PC-3 (cell line): ENCODE measurements at regions not wholly inside any gene's neighbourhood (a gene's known extent, or its start where the extent isn't known, plus 50 kb on each side); places are given as distances from the start of the nearest gene placed in this dataset.

Experiments used
- ATAC-seq: fragments of 200-7000 bp; cut with Tn5 transposase; 2 replicates; pipeline ENCODE4 v1.9.1; 2020; ENCODE audit warnings: mild to moderate bottlenecking, moderate library complexity
- BruUV-seq: library from RNA; stranded (reverse); fragments of 400-500 nt; replicated peaks from 2 replicates; lab custom pipeline; 2021; lab: Mats Ljungman, UMichigan
- CTCF ChIA-PET: fragments of 300-600 bp; sonication (Branson Sonifier 250); formaldehyde crosslinking; loops from one replicate; lab custom pipeline; 2022; ENCODE audit warnings: antibody characterized with exemption; lab: Charles Lee
- POLR2A ChIA-PET: fragments of 300-600 bp; sonication (Branson Sonifier 250); formaldehyde crosslinking; loops from one replicate; lab custom pipeline; 2022; ENCODE audit warnings: antibody characterized with exemption; ENCODE audit not compliant: unreplicated experiment; lab: Charles Lee
- DNase-seq: peaks from one replicate; pipeline ENCODE4 v3.0.0-alpha.2; 2015
- H2AFZ ChIP-seq: fragments of 300-600 bp; sonication (generic); 2 replicates; pipeline ENCODE4 v1.6.0; 2016; ENCODE audit warnings: antibody characterized with exemption, low read length
- H3F3A ChIP-seq: fragments of 300-600 bp; sonication (generic); one replicate; pipeline ENCODE4 v1.6.0; 2017; ENCODE audit warnings: antibody characterized with exemption, low read length, control low read depth, mild to moderate bottlenecking; ENCODE audit not compliant: unreplicated experiment
- H3K27ac ChIP-seq: fragments of 300-600 bp; sonication (generic); 2 replicates; pipeline ENCODE4 v1.5.1; 2016; ENCODE audit warnings: mild to moderate bottlenecking, low read length
- H3K27me3 ChIP-seq: fragments of 300-600 bp; sonication (generic); 2 replicates; pipeline ENCODE4 v1.6.1; 2016; ENCODE audit warnings: low read length, mixed read lengths
- H3K36me3 ChIP-seq: fragments of 300-600 bp; sonication (generic); 2 replicates; pipeline ENCODE4 v1.6.1; 2016; ENCODE audit warnings: low read depth, mixed run types, low read length, mixed read lengths
- H3K4me1 ChIP-seq: fragments of 300-600 bp; sonication (generic); 2 replicates; pipeline ENCODE4 v1.5.1; 2016; ENCODE audit warnings: low read length; ENCODE audit not compliant: insufficient read depth
- H3K4me2 ChIP-seq: fragments of 300-600 bp; sonication (generic); 2 replicates; pipeline ENCODE4 v1.6.0; 2016; ENCODE audit warnings: low read length
- H3K4me3 ChIP-seq: fragments of 300-600 bp; sonication (generic); 2 replicates; pipeline ENCODE4 v1.5.1; 2016; ENCODE audit warnings: mild to moderate bottlenecking, low read length, mixed read lengths
- H3K79me2 ChIP-seq: fragments of 300-600 bp; sonication (generic); 2 replicates; pipeline ENCODE4 v1.6.1; 2017; ENCODE audit warnings: low read length, mixed read lengths
- H3K9ac ChIP-seq: fragments of 300-600 bp; sonication (generic); 2 replicates; pipeline ENCODE4 v1.6.0; 2016; ENCODE audit warnings: mild to moderate bottlenecking, low read length
- H3K9me2 ChIP-seq: fragments of 300-600 bp; sonication (generic); replicated peaks from 2 replicates; pipeline ENCODE4 v1.6.1; 2016; ENCODE audit warnings: mixed run types, low read length, mixed read lengths
- H3K9me3 ChIP-seq: fragments of 300-600 bp; sonication (generic); 2 replicates; pipeline ENCODE4 v1.6.1; 2016; ENCODE audit warnings: low read length, mixed read lengths
- H4K20me1 ChIP-seq: fragments of 300-600 bp; sonication (generic); 2 replicates; pipeline ENCODE4 v1.6.1; 2016; ENCODE audit warnings: low read length, mixed read lengths
- EZH2 ChIP-seq: fragments of 300-600 bp; sonication (generic); IDR thresholded peaks from one replicate; pipeline ENCODE4 v1.6.1; 2017; ENCODE audit warnings: antibody characterized with exemption, mild to moderate bottlenecking, low read length; ENCODE audit not compliant: unreplicated experiment
- EZH2phosphoT487 ChIP-seq: fragments of 300-600 bp; sonication (generic); IDR thresholded peaks from 2 replicates; pipeline ENCODE4 v1.6.1; 2018; ENCODE audit warnings: mild to moderate bottlenecking, antibody characterized with exemption, low read length, borderline replicate concordance
- intact Hi-C: fragments of 100-400 bp; cut with micrococcal nuclease; formaldehyde crosslinking; loops from 2 replicates; pipeline ENCODE4 v1.9.0; 2023
- TF ChIP-seq, protein P1 (sequence below): fragments of 300-600 bp; sonication (generic); conservative IDR thresholded peaks from 2 replicates; pipeline ENCODE4 v1.5.1; 2017; ENCODE audit warnings: antibody characterized with exemption, low read depth, mild to moderate bottlenecking, low read length

GRCh38 chr5:159467666-159468065 is 137.4 kb upstream of the IL12B start:
- POLR2A ChIA-PET = no interaction called here
- CTCF ChIA-PET = no interaction called here
- intact Hi-C loops = no loop called here
- BruUV-seq = no TSS peak
- TF ChIP-seq EZH2 (no peak), EZH2phosphoT487 (no peak)
- TF ChIP-seq, protein P1, sequence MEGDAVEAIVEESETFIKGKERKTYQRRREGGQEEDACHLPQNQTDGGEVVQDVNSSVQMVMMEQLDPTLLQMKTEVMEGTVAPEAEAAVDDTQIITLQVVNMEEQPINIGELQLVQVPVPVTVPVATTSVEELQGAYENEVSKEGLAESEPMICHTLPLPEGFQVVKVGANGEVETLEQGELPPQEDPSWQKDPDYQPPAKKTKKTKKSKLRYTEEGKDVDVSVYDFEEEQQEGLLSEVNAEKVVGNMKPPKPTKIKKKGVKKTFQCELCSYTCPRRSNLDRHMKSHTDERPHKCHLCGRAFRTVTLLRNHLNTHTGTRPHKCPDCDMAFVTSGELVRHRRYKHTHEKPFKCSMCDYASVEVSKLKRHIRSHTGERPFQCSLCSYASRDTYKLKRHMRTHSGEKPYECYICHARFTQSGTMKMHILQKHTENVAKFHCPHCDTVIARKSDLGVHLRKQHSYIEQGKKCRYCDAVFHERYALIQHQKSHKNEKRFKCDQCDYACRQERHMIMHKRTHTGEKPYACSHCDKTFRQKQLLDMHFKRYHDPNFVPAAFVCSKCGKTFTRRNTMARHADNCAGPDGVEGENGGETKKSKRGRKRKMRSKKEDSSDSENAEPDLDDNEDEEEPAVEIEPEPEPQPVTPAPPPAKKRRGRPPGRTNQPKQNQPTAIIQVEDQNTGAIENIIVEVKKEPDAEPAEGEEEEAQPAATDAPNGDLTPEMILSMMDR = no peak
- Histone ChIP-seq H3K79me2 (no peaks in the 10 kb centered on the region), H3K9me2 (no peaks in the 10 kb centered on the region), H3F3A (no peaks in the 10 kb centered on the region), H4K20me1 (no peaks in the 10 kb centered on the region), H3K9me3 (no peaks in the 10 kb centered on the region), H3K9ac (no peak overlapping the region), H3K4me2 (no peak overlapping the region), H3K27me3 (no peaks in the 10 kb centered on the region), H3K4me3 (no peak overlapping the region), H2AFZ (no peak overlapping the region), H3K36me3 (no peaks in the 10 kb centered on the region), H3K4me1 (peaks cover 30% of the 10 kb centered on the region), H3K27ac (no peak overlapping the region)
- no peak for ATAC-seq
- no peak for DNase-seq

DNA sequence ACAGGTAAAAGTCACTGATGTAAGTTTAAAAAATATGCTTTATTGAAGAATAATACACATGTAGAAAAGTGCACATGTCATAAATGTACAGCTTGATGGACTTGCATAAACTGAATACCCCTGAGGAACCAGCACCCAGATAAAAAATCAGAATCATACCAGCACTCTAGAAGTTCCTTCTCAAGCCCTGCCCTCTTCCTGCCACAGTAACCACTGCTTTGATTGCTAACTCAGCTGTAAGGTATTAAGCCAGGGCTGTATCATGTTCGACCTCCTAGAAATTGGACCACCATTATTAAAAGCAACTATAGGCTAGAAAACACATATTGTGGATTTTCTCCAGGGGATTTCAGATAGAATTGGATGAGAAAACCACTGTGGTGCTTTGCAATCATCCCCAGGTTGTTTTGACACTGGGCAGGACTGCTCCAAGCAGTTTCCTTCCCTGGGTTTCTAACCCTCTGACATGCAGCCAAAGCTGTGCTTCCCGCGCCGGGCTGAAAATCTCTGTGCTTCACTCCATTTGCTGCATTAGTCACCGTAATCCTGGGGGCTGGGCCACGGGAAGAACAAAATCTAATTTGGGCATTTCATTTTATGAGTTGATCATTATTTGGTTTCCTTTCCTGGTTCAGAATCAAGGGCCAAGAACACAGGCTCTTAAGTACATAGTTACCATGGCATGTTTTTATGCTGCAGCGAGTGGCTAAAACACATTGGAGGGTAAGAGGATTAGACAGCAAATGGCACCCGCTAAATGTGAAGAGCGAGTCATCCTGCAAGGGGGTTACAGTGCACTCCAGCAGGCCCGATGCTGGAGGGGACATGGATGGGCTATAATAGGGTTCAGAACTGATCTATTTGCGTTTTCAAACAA is 139.4 kb upstream of the IL12B start:
- Histone ChIP-seq H3K4me1 (peaks cover 11% of the 10 kb centered on the region), H3K9ac (no peak overlapping the region), H3K27ac (peak overlapping the region; percentile 23; the same call in 1 of the 2 replicates), H3K79me2 (no peaks in the 10 kb centered on the region), H3F3A (no peaks in the 10 kb centered on the region), H3K9me3 (no peaks in the 10 kb centered on the region), H3K36me3 (no peaks in the 10 kb centered on the region), H4K20me1 (no peaks in the 10 kb centered on the region), H3K9me2 (no peaks in the 10 kb centered on the region), H3K4me2 (peak overlapping the region; percentile 39), H2AFZ (peak overlapping the region; percentile 74), H3K27me3 (no peaks in the 10 kb centered on the region), H3K4me3 (no peak overlapping the region)
- BruUV-seq = no TSS peak
- peak; percentile 95 for ATAC-seq
- TF ChIP-seq EZH2 (no peak), EZH2phosphoT487 (no peak)
- TF ChIP-seq, protein P1 = no peak
- POLR2A ChIA-PET = no interaction called here
- CTCF ChIA-PET = no interaction called here
- peak; percentile 61 for DNase-seq
- intact Hi-C loops = loop anchor here (1.0 kb wide), 1 partner anchor 39 kb away; no protein-coding TSS in a partner anchor

- Histone ChIP-seq H3K27me3 (no peaks in the 10 kb centered on the region), H3K4me2 (no peak overlapping the region), H3K9me3 (0 out of 2 replicates have a peak, but pooled peaks cover 5% of the 10 kb centered on the region), H3F3A (no peaks in the 10 kb centered on the region), H3K4me3 (no peak overlapping the region), H3K4me1 (peaks cover 11% of the 10 kb centered on the region), H3K27ac (no peak overlapping the region), H3K36me3 (no peaks in the 10 kb centered on the region), H2AFZ (no peak overlapping the region), H3K9me2 (no peaks in the 10 kb centered on the region), H4K20me1 (no peaks in the 10 kb centered on the region), H3K79me2 (no peaks in the 10 kb centered on the region), H3K9ac (no peak overlapping the region)
- no peak for DNase-seq
- no TSS peak for BruUV-seq
- TF ChIP-seq, protein P1 = no peak
- TF ChIP-seq EZH2phosphoT487 (no peak), EZH2 (no peak)
- no peak for ATAC-seq
- intact Hi-C loops = no loop called here
- ChIA-PET POLR2A (no interaction called here), CTCF (no interaction called here)
These were observed 141.6 kb upstream of the IL12B start for GRCh38 chr5:159471904-159472303.
